ENCODE measurements at regions not wholly inside any gene's neighbourhood (a gene's known extent, or its start where the extent isn't known, plus 50 kb on each side); places are given as distances from the start of the nearest gene placed in this dataset.

DNA sequence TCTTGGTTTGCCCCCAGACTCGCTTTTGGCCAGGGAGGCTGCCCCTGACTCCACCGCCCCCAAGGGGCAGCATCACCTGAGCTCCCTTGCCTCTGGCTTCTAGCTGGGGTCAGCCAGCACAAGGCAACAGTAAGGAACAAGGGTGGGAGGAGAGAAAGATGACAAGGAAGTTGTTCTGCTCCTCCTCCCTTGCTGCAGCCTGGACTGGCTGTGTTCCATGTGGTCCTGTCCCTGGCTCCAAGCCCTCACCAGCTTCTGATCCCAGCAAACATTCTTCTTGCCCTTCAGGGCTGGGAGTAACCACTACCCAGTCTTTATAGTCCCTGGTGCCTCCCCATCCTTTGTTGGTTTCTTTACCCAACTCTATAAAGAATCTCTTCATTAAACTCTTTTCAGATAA lies 100.3 kb upstream of the SPIN1 start:
- TF ChIP-seq POLR2A (IDR thresholded peaks at IDR 0.05): no peak
- TF ChIP-seq, protein P1, sequence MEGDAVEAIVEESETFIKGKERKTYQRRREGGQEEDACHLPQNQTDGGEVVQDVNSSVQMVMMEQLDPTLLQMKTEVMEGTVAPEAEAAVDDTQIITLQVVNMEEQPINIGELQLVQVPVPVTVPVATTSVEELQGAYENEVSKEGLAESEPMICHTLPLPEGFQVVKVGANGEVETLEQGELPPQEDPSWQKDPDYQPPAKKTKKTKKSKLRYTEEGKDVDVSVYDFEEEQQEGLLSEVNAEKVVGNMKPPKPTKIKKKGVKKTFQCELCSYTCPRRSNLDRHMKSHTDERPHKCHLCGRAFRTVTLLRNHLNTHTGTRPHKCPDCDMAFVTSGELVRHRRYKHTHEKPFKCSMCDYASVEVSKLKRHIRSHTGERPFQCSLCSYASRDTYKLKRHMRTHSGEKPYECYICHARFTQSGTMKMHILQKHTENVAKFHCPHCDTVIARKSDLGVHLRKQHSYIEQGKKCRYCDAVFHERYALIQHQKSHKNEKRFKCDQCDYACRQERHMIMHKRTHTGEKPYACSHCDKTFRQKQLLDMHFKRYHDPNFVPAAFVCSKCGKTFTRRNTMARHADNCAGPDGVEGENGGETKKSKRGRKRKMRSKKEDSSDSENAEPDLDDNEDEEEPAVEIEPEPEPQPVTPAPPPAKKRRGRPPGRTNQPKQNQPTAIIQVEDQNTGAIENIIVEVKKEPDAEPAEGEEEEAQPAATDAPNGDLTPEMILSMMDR (IDR thresholded peaks at IDR 0.05): no peak
- no peak for TF ChIP-seq EP300 (IDR thresholded peaks at IDR 0.05)
- no peak for TF ChIP-seq POLR2AphosphoS5 (IDR thresholded peaks at IDR 0.05)

Data from suprapubic skin (tissue), 4 donors.